Lung (tissue), 11 donors: ENCODE measurements at regions not wholly inside any gene's neighbourhood (a gene's known extent, or its start where the extent isn't known, plus 50 kb on each side); places are given as distances from the start of the nearest gene placed in this dataset.

Experiments used
- ATAC-seq: fragments of 200-7000 bp; cut with Tn5 transposase; one replicate; pipeline ENCODE4 v1.9.1; 2020; ENCODE audit warnings: moderate number of reproducible peaks; ENCODE audit not compliant: insufficient read depth, low FRiP score
- DNase-seq, 3 donors: peaks; one replicate each; pipeline ENCODE4 v3.0.0-alpha.2; 2013 to 2017
- H3K27ac ChIP-seq, 2 donors: one replicate each; pipeline ENCODE4 v1.5.1; 2013; ENCODE audit warnings: mild to moderate bottlenecking in 2 of 2, moderate library complexity in 2 of 2, control low read depth in 1 of 2, inconsistent platforms in 1 of 2, low read depth in 1 of 2, low read length in 1 of 2
- H3K27me3 ChIP-seq, 3 donors: one replicate each; pipeline ENCODE4 v1.5.1; 2013; ENCODE audit warnings: low read length in 2 of 3; ENCODE audit not compliant: control insufficient read depth in 3 of 3, insufficient read depth in 3 of 3
- H3K36me3 ChIP-seq, 4 donors: one replicate each; pipeline ENCODE4 v1.5.1; 2013; ENCODE audit warnings: low read length in 4 of 4, mild to moderate bottlenecking in 1 of 4, moderate library complexity in 1 of 4; ENCODE audit not compliant: control insufficient read depth in 4 of 4, insufficient read depth in 4 of 4
- H3K4me1 ChIP-seq, 5 donors: one replicate each; pipeline ENCODE4 v1.5.1; 2013; ENCODE audit warnings: low read length in 5 of 5, mild to moderate bottlenecking in 2 of 5, moderate library complexity in 1 of 5; ENCODE audit not compliant: control insufficient read depth in 5 of 5, insufficient read depth in 5 of 5
- H3K4me3 ChIP-seq: one replicate; pipeline ENCODE4 v1.5.1; 2013; ENCODE audit warnings: mild to moderate bottlenecking, control low read depth, moderate library complexity
- H3K9ac ChIP-seq, 2 donors: one replicate each; pipeline ENCODE4 v1.5.1; 2013; ENCODE audit warnings: low read length in 2 of 2, control low read depth in 1 of 2; ENCODE audit not compliant: insufficient read depth in 1 of 2
- H3K9me3 ChIP-seq, 4 donors: one replicate each; pipeline ENCODE4 v1.5.1; 2013; ENCODE audit warnings: low read length in 3 of 4, mild to moderate bottlenecking in 1 of 4, moderate library complexity in 1 of 4; ENCODE audit not compliant: control insufficient read depth in 4 of 4, insufficient read depth in 3 of 4
- CTCF ChIP-seq: IDR thresholded peaks from 2 replicates; pipeline ENCODE4 v1.5.1; 2012; ENCODE audit warnings: mild to moderate bottlenecking; ENCODE audit errors: control extremely low read depth, extremely low read depth
- WGBS, 2 donors: extraction: QIAGEN DNeasy Blood & Tissue Kit; methylation state at CpG; one replicate each; pipeline ENCODE4 v1.1.7; 2013; 5-methylcytosine and 5-hydroxymethylcytosine counted together
- donor health status: control.
- donor health status: control.
- donor health status: Bipolar disorder and iron deficiency.
- donor health status: healthy.
- donor health status: DM: yes; HTN: yes; CAD: no.

- no peak for ATAC-seq
- TF ChIP-seq CTCF = no peak
Observed at GRCh38 chr3:166422556-166422955, 585.3 kb upstream of the BCHE start.

GRCh38 chr3:166420071-166420470 is 582.8 kb upstream of the BCHE start:
- Histone ChIP-seq H3K4me1 (no peaks in the 10 kb centered on the region), H3K4me3 (no peak overlapping the region), H3K9me3 (no peaks in the 10 kb centered on the region), H3K9ac (no peak overlapping the region), H3K27ac (no peak overlapping the region), H3K27me3 (no peaks in the 10 kb centered on the region), H3K36me3 (no peaks in the 10 kb centered on the region)
- ATAC-seq = no peak
- no peak for DNase-seq
- no peak for TF ChIP-seq CTCF
- 82 to 87% methylated on average over 2 of the region's 2 CpGs for WGBS, 2 donors

More at GRCh38 chr3:166422556-166422955, 585.3 kb upstream of the BCHE start:
- Histone ChIP-seq H3K4me3 (no peak overlapping the region), H3K9ac (no peak overlapping the region), H3K36me3 (no peaks in the 10 kb centered on the region), H3K9me3 (peaks cover 0 to 6% (median 0%) of the 10 kb centered on the region in 4 donors), H3K27me3 (no peaks in the 10 kb centered on the region), H3K4me1 (no peaks in the 10 kb centered on the region), H3K27ac (no peak overlapping the region)
- no peak for DNase-seq

GRCh38 chr3:166405896-166406295 is 568.7 kb upstream of the BCHE start:
- no peak for DNase-seq
- Histone ChIP-seq H3K27ac (no peak overlapping the region), H3K9me3 (no peaks in the 10 kb centered on the region), H3K4me3 (no peak overlapping the region), H3K36me3 (no peaks in the 10 kb centered on the region), H3K27me3 (no peaks in the 10 kb centered on the region), H3K9ac (no peak overlapping the region), H3K4me1 (no peaks in the 10 kb centered on the region)
- ATAC-seq = no peak
- TF ChIP-seq CTCF = no peak
- WGBS, 2 donors = 28% methylated on average over 1 of the region's 1 CpG

- no peak for TF ChIP-seq CTCF
- no peak for ATAC-seq
- H3K36me3 ChIP-seq = no peaks in the 10 kb centered on the region
- H3K9ac ChIP-seq = no peak overlapping the region
- DNase-seq = no peak
- no peaks in the 10 kb centered on the region for H3K27me3 ChIP-seq
- no peak overlapping the region for H3K27ac ChIP-seq
- H3K4me3 ChIP-seq = no peak overlapping the region
- no peaks in the 10 kb centered on the region for H3K9me3 ChIP-seq
- H3K4me1 ChIP-seq = no peaks in the 10 kb centered on the region
Observed at GRCh38 chr3:166405465-166405864, 568.2 kb upstream of the BCHE start.
